T47D (cell line): ENCODE measurements at regions not wholly inside any gene's neighbourhood (a gene's known extent, or its start where the extent isn't known, plus 50 kb on each side); places are given as distances from the start of the nearest gene placed in this dataset.
"Not testable (repeated sequence)": the region's sequence is repeated elsewhere in the genome, so short reads cannot be mapped to it uniquely, and the experiment has no call there.

Experiments
- DNase-seq, 2 experiments: peaks; one replicate each; pipeline versions ENCODE4 v3.0.0 to v3.0.0-alpha.2; 2011 to 2012; ENCODE audit warnings: low read depth in 1 of 2, low spot score in 1 of 2
- JUND ChIP-seq: IDR thresholded peaks from 2 replicates; pipeline ENCODE4 v1.6.1; 2012; ENCODE audit warnings: low read depth
- in situ Hi-C: cut with HindIII; loops from 2 replicates; pipeline ENCODE4 v1.10.0; 2016; ENCODE audit warnings: low sequenced_read_pairs, low pct_unique_long_range_greater_than_20kb

DNA sequence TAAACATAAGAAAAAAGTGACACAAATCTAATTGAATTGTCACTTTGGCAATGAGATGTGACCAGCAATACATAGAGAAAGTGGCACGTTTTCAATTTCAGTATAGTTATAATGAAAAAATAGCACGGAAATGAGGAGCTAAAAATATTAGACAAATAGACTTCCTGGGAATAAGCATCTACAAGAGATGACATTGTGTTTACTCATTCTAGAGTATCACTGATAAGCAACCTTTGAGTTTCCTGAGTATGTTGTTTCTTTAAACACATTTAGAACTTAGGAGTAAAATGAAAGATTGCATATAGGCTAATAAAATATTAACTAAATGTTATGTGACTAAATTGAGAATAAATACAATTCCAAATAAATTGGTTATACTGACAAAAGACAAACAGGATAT lies 207.1 kb upstream of the SLITRK6 start:
- in situ Hi-C loops: no loop called here
- TF ChIP-seq JUND: no peak
- no peak for DNase-seq

DNA sequence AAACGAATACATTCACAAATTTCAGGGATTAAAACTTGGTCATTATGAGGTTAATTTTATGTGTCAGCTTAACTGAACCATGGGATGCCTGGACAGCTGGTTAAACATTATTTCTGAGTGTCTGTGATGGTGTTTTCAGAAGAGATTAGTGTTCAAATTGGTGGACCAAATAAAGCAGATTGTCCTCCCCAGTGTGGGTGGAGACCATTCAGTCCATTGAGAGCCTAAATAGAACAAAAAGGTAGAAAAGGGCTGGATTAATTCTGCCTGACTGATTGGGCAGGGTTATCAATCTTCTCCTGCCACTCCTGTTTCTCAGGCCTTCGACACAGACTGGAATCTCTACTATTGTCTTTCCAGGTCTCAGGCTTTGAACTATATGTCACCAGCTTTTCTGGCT lies 203.8 kb upstream of the SLITRK6 start:
- no peak for TF ChIP-seq JUND
- in situ Hi-C loops: no loop called here
- DNase-seq: no peak

DNA sequence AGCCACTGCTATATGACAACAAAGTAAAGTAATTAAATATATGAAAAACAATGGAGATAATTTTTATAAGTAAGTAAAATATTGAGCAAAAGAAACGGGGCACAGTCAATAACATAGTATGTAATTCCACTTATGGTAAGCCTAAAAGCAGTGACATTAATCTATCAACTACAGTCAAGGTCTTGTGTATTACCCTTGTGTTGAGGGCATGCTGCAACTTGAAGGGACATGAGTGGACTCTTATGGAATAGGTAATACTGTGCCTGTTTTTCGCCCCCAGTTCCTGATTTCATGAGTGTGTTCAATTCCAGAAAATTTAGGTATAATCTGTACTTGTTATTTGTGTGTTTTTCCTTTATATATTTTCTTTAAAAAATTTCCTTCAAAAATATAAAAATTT lies 201.3 kb upstream of the SLITRK6 start:
- in situ Hi-C loops: no loop called here
- TF ChIP-seq JUND: no peak
- no peak for DNase-seq

DNA sequence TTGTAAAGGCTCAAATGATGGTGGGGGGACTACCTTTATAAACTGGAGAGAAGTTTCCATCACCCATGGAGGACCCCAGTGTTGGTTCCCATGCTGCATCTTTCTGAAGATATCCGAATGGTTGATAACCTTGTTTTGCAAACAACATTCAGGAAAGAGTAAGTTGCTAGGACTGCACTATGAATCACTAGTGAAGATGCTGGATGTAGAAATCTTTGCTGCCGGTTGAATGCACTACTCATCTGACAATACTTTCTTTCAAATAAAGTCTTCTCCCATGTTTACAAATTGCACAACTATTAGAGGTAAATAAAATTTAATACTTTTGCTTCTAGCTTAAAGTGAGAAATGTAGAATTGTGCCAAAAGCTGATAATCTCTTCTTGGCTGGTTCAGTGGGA lies 198.4 kb upstream of the SLITRK6 start:
- in situ Hi-C loops: no loop called here
- TF ChIP-seq JUND: no peak
- no peak for DNase-seq

DNA sequence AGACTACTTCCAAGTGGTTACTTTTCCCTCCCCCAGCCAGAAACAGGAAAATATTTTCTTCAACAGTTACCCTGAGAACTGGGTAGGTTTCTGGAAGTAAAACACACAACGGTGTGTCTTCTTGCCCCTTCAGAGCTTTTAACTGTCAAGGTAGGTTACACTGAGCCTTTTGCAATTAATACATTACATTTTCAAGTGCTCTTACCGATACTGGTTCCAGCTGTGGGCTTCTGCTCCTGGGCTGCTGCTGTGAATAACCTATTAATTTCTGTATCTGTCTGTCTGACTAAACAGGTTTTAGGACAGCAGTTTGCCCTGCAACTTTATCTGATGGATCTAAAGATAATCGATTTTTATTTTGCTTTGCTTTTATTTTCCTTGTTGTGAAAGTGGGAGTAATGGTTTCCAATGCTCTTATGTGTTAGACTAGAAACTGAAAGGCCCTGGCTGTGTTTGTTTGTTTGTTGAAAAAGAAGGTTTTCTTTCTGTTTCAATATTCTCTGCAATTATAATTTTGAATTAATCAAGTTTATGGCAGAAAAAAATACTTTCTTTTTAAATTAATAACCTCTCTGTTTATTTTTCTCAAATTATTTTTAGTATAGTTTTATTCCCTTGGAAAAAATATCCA lies 196.7 kb upstream of the SLITRK6 start:
- peak in 1 of 2 experiments; percentile 37 for DNase-seq
- in situ Hi-C loops: no loop called here
- TF ChIP-seq JUND: 0 out of 2 replicates have a peak, but pooled peaks have one; percentile 32

DNA sequence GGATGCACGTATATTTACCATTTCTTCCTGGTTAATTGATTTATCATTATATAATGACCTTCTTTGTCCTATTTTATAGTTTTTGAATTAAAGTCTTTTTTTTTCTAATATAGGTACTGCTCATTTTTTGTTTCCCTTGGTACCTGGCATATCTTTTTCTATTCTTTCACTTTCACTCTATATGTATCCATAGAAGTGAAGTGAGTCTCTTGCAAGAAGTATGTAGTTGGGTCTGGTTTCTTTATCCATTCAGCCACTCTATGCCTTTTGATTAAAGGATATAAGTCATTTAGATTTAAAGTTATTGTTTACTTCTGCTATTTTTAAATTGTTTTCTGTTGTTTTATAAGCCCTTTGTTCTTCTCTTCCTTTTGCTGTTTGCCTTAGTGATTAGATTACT lies 194.3 kb upstream of the SLITRK6 start:
- TF ChIP-seq JUND: no peak
- no peak for DNase-seq
- in situ Hi-C loops: no loop called here

DNA sequence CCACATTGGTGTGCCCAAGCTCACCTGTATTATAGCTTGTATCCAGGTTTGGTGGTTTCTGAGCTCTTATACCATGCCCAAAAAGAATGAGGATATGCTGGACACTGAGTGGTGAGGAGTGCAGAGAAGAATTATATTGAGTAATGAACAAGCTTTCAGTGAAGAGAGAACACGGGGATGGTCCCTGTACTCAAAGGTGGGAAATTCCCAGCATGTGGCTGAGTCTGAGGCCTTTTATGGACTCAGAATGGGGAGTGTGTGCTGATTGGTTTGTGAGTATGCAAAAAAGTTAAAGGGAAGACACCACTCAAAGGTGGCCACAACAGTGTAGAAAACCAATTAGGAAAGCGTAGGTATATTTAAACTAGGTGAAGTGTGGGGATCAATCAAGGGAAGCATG lies 191.2 kb upstream of the SLITRK6 start:
- no peak for DNase-seq
- TF ChIP-seq JUND: no peak
- in situ Hi-C loops: no loop called here

DNA sequence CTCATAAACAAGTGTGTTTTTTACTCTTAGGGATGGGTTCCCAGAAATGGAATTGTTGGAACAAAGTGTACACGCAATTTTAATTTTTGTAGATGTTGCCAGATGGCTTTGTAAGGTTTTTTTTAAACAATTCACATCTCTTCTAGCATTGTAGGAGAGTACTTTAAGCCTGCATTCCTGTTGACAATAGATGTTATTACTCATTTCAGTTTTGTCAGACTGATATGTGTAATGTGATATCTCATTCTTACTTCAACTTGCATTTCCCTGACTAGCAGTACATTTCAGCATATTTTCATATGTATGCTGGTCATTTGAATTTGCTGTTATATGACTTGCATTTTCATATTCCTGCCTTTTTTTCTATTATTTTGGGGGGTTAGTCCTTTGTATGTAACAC lies 186.6 kb upstream of the SLITRK6 start:
- no peak for TF ChIP-seq JUND
- no peak for DNase-seq
- in situ Hi-C loops: no loop called here

DNA sequence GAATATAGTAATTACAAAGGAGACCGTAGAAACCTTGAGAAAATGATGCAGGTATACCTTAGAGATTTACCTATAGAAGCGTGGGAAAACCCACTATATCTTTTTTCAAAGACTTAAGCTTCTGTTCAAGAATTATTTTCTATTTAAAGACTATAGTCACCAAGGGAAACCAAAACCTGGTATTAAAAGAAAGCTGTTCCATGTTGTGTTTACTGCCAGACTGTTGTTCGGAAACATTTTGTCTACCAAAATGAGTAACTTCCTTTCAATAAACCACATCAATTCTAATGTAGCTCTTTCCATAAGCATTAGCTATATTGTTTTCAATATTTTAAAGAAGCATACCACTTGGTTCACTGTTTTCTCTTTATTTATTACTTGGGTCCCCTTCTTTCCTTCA lies 182.9 kb upstream of the SLITRK6 start:
- in situ Hi-C loops: no loop called here
- no peak for DNase-seq
- TF ChIP-seq JUND: no peak

DNA sequence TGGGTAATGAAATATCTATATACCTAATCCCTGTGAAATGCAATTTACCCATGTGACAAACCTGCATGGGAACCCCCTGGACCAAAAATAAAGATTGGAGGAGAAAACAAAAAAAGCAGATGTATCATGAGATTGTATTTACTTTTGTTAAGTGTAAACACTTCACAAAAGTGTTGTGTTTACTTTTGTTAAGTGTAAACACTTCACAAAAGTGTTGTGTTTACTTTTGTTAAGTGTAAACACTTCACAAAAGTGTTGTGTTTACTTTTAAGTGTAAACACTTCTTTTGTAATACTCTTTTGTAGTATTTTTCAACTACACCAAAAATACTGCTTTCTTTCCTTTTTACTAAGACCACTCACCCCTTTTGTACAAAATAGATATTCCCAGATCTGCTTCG lies 181.2 kb upstream of the SLITRK6 start:
- DNase-seq, in situ Hi-C loops: not testable (repeated sequence)

DNA sequence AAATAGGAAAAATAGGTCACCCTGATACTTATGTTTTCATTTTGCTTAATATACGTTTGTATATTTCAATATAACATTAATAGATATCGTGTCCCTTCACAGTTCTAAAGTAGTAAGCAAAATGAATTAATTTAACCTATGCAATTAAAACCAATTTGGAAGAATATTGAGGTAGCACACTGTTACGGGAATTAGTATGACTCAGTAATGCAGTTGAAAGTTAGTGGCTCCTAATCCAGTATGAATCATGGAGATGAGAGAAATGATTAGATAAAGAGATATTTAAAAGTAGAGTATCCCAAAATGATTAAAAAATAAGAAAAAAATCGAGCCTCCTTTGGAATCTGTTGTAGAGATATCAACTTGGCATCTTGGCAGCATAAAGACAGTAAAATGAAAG lies 177.0 kb upstream of the SLITRK6 start:
- DNase-seq: no peak
- no peak for TF ChIP-seq JUND
- in situ Hi-C loops: no loop called here

DNA sequence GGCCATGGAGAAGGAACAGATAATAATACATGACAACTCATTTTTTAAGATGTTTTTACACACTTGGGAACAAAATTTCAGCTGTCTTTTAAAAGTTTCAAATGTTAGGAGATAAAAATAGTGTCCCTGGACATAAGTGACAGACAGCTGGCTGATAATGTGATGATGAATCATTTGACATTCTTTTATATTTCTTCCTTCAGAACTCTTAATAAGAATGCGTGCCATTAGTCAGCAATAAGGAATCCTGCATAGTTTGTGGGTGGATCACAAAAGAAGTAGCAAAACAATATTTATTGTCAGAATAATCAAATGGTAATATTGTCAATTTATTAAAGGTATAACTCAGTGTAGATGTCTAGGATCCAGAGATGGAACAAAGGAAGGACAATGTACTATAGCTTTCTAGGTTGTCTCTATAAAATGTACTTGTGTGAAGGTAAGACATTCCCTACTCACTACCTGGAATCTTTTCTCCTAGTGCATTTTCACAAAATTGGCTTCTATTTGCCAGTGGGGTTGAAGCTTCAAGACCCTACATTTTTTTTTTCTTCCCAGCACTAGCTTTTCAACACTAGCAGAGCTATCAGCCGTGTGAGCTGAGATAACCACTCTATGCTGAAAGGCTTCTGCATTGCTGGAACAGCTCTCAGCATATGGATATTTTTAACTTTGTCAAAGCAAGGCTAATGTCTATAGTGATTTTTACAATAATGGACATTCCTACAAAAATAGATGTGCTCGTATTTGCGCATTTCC lies 175.6 kb upstream of the SLITRK6 start:
- in situ Hi-C loops: no loop called here
- TF ChIP-seq JUND: no peak
- no peak for DNase-seq

DNA sequence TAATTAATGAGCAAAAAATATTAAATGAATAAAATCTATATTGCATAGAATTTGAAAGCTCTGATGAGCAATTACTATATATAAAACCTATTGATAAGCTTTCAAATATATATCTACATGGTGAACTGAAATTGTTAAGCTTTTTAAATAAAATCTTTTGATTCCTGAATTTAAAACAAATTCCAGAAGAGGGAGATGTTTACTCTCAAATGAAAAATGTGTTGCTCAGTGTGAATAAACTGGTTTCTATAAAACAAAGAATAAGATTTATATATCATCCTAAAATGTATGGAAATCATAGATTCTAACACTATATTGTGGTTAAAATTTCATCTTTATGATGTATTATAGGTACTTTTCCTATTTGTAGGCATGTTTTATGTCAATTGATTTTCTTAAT lies 171.5 kb upstream of the SLITRK6 start:
- DNase-seq: peak in 1 of 2 experiments; percentile 47
- in situ Hi-C loops: no loop called here

DNA sequence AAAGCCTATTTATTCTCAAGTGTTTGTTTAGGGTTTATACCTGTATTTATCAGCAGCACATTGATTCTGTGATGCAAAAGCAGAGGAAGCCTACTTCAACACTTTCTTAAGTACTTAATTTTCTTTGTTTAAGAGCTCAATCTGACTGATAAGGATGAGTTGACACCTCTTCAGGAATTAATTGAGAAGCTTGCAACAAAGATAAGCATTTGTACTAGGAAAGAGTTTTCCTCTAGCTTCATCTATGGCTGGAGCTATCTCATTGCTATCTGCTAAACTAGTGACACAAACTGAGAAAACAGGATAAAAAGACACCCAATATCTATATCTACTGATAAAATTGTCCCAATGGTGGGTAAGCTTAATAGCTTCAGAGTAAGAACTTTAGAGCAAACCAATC lies 170.1 kb upstream of the SLITRK6 start:
- in situ Hi-C loops: no loop called here
- DNase-seq: no peak
- TF ChIP-seq JUND: no peak

More for the DNA sequence above, 171.5 kb upstream of the SLITRK6 start:
- TF ChIP-seq JUND: no peak
